Body of pancreas (tissue), 4 donors: ENCODE measurements at regions not wholly inside any gene's neighbourhood (a gene's known extent, or its start where the extent isn't known, plus 50 kb on each side); places are given as distances from the start of the nearest gene placed in this dataset.
A peak's percentile ranks its signal among the peaks of the same experiment; 100 is the strongest.

Experiments used
- ATAC-seq: fragments of 150-250 bp; one replicate; pipeline ENCODE4 v1.9.1; 2016
- DNase-seq, 4 donors: peaks; one replicate each; pipeline ENCODE4 v3.0.0-alpha.2; 2019
- H3K27ac ChIP-seq, 4 donors: fragments of 200-600 bp; sonication (generic); 1 replicate in 3 of 4; 2 replicates in 1 of 4; pipeline versions ENCODE4 v1.5.1 to v1.6.1; 2016 to 2019; ENCODE audit warnings: mild to moderate bottlenecking in 1 of 4, mixed read lengths in 1 of 4, moderate library complexity in 1 of 4
- H3K27me3 ChIP-seq, 2 donors: fragments of 200-600 bp; sonication (generic); one replicate each; pipeline ENCODE4 v1.6.0; 2016; ENCODE audit warnings: mild to moderate bottlenecking in 1 of 2
- H3K36me3 ChIP-seq, 2 donors: fragments of 200-600 bp; sonication (generic); replicated peaks in 1 of 2; 2 replicates each; pipeline ENCODE4 v1.5.1; 2016; ENCODE audit warnings: low read depth in 2 of 2; ENCODE audit not compliant: insufficient read depth in 1 of 2
- H3K4me1 ChIP-seq: fragments of 200-600 bp; sonication (generic); one replicate; pipeline ENCODE4 v1.6.0; 2016
- H3K4me3 ChIP-seq, 2 donors: fragments of 200-600 bp; sonication (generic); 1 replicate in 1 of 2; 2 replicates in 1 of 2; pipeline ENCODE4 v1.5.1; 2016 to 2019
- H3K9me3 ChIP-seq, 3 donors: fragments of 200-600 bp; sonication (generic); 1 replicate in 2 of 3; 2 replicates in 1 of 3; pipeline ENCODE4 v1.5.1; 2016
- CTCF ChIP-seq, 7 experiments: fragments of 450-650 bp in 4 of 7; fragments of 200-600 bp in 3 of 7; sonication (generic) in 3 of 7; IDR thresholded peaks; one replicate each; pipeline ENCODE4 v1.5.1; 2016 to 2019; ENCODE audit warnings: antibody characterized with exemption in 7 of 7
- POLR2A ChIP-seq, 3 donors: fragments of 450-650 bp; IDR thresholded peaks; one replicate each; pipeline ENCODE4 v1.6.1; 2016; ENCODE audit warnings: antibody characterized with exemption in 3 of 3, mild to moderate bottlenecking in 2 of 3
- WGBS, 2 donors: methylation state at CpG; one replicate each; pipeline ENCODE4 v1.1.5; 2017; 5-methylcytosine and 5-hydroxymethylcytosine counted together
- intact Hi-C: fragments of 100-400 bp; cut with DNase I; formaldehyde crosslinking; loops from one replicate; pipeline ENCODE4 v1.15.1; 2023

- no peak overlapping the region for H3K27ac ChIP-seq
- no peak overlapping the region for H3K4me3 ChIP-seq
- TF ChIP-seq POLR2A (IDR thresholded peaks at IDR 0.05) (no peak), CTCF (IDR thresholded peaks at IDR 0.05) (no peak)
- H3K9me3 ChIP-seq: no peaks in the 10 kb centered on the region
- intact Hi-C loops: no loop called here
- peaks cover 0 to 64% of the 10 kb centered on the region in 2 donors for H3K27me3 ChIP-seq
- no peaks in the 10 kb centered on the region for H3K36me3 ChIP-seq
- DNase-seq (no peak), ATAC-seq (no peak)
- H3K4me1 ChIP-seq: peaks cover 57% of the 10 kb centered on the region
- 7 to 8% methylated on average over 17 of the region's 17 CpGs for WGBS, 2 donors
Observed at GRCh38 chr11:43577566-43578264, 102.8 kb upstream of the HSD17B12 start.

GRCh38 chr11:43578346-43579170 is 102.0 kb upstream of the HSD17B12 start:
- peaks cover 57% of the 10 kb centered on the region for H3K4me1 ChIP-seq
- H3K9me3 ChIP-seq: no peaks in the 10 kb centered on the region
- intact Hi-C loops: no loop called here
- ATAC-seq (no peak), DNase-seq (no peak)
- H3K27ac ChIP-seq: no peak overlapping the region
- H3K4me3 ChIP-seq: no peak overlapping the region
- no peaks in the 10 kb centered on the region for H3K36me3 ChIP-seq
- TF ChIP-seq POLR2A (IDR thresholded peaks at IDR 0.05): no peak
- TF ChIP-seq CTCF (IDR thresholded peaks at IDR 0.05): no peak
- H3K27me3 ChIP-seq: peaks cover 0 to 67% of the 10 kb centered on the region in 2 donors
- WGBS, 2 donors: 1 to 4% methylated on average over 28 to 35 of the region's 35 CpGs

GRCh38 chr11:43579171-43579918 is 101.2 kb upstream of the HSD17B12 start:
- Histone ChIP-seq H3K36me3 (no peaks in the 10 kb centered on the region), H3K9me3 (no peaks in the 10 kb centered on the region), H3K4me1 (peaks cover 57% of the 10 kb centered on the region), H3K4me3 (peak overlapping the region; percentile 38 to 53), H3K27ac (no peak overlapping the region), H3K27me3 (peaks cover 0 to 63% of the 10 kb centered on the region in 2 donors)
- DNase-seq: peak in 1 of 4 donors; percentile 31
- peak; percentile 43 for ATAC-seq
- WGBS, 2 donors: 0 to 1% methylated on average over 6 to 70 of the region's 83 CpGs
- no peak for TF ChIP-seq POLR2A (IDR thresholded peaks at IDR 0.05)
- TF ChIP-seq CTCF (IDR thresholded peaks at IDR 0.05): peak in 3 of 7 experiments; percentile 5 to 17 (median 7)
- intact Hi-C loops: no loop called here

GRCh38 chr11:43579919-43580276 is 100.6 kb upstream of the HSD17B12 start:
- H3K36me3 ChIP-seq: no peaks in the 10 kb centered on the region
- WGBS, 2 donors: 0 to 1% methylated on average over 5 of the region's 5 CpGs
- DNase-seq (no peak), ATAC-seq (no peak)
- no peak overlapping the region for H3K27ac ChIP-seq
- H3K4me3 ChIP-seq: no peak overlapping the region
- intact Hi-C loops: no loop called here
- peaks cover 0 to 57% of the 10 kb centered on the region in 2 donors for H3K27me3 ChIP-seq
- no peaks in the 10 kb centered on the region for H3K9me3 ChIP-seq
- peaks cover 53% of the 10 kb centered on the region for H3K4me1 ChIP-seq
- TF ChIP-seq POLR2A (IDR thresholded peaks at IDR 0.05): no peak
- TF ChIP-seq CTCF (IDR thresholded peaks at IDR 0.05): no peak
